Fibroblast of lung (primary cell): ENCODE measurements at regions not wholly inside any gene's neighbourhood (a gene's known extent, or its start where the extent isn't known, plus 50 kb on each side); places are given as distances from the start of the nearest gene placed in this dataset.

Experiments used
- DNase-seq, 2 donors: peaks; one replicate each; pipeline versions ENCODE4 v3.0.0 to v3.0.0-alpha.2; 2010; ENCODE audit warnings: low read depth in 2 of 2
- H2AFZ ChIP-seq: 2 replicates; pipeline ENCODE4 v1.5.1; 2012; ENCODE audit warnings: low read length, control low read depth, inconsistent platforms
- H3K27ac ChIP-seq: 2 replicates; pipeline ENCODE4 v1.5.1; 2011; ENCODE audit warnings: low read length, control low read depth; ENCODE audit not compliant: insufficient read depth
- H3K27me3 ChIP-seq: 2 replicates; pipeline ENCODE4 v1.5.1; 2011; ENCODE audit warnings: mild to moderate bottlenecking, low read length; ENCODE audit not compliant: control insufficient read depth, insufficient read depth
- H3K36me3 ChIP-seq: 2 replicates; pipeline ENCODE4 v1.5.1; 2011; ENCODE audit warnings: low read length; ENCODE audit not compliant: control insufficient read depth, insufficient read depth
- H3K4me1 ChIP-seq: 2 replicates; pipeline ENCODE4 v1.5.1; 2011; ENCODE audit warnings: low read length; ENCODE audit not compliant: control insufficient read depth, insufficient read depth; ENCODE audit errors: extremely low read depth
- H3K4me2 ChIP-seq: 2 replicates; pipeline ENCODE4 v1.5.1; 2011; ENCODE audit warnings: low read length, control low read depth; ENCODE audit not compliant: insufficient read depth; ENCODE audit errors: extremely low read depth
- H3K4me3 ChIP-seq, 4 experiments: fragments of 200-600 bp in 1 of 4; sonication (generic) in 1 of 4; replicated peaks in 1 of 4; 2 replicates each; pipeline ENCODE4 v1.5.1; 2011 to 2016; ENCODE audit warnings: low read length in 4 of 4, low read depth in 3 of 4, mild to moderate bottlenecking in 3 of 4, control low read depth in 2 of 4, inconsistent platforms in 1 of 4, mixed read lengths in 1 of 4; ENCODE audit not compliant: insufficient read depth in 1 of 4; ENCODE audit errors: control extremely low read depth in 1 of 4
- H3K79me2 ChIP-seq: 2 replicates; pipeline ENCODE4 v1.5.1; 2012; ENCODE audit warnings: mild to moderate bottlenecking, low read length, inconsistent platforms; ENCODE audit not compliant: control insufficient read depth, insufficient read depth
- H3K9ac ChIP-seq: 2 replicates; pipeline ENCODE4 v1.5.1; 2011; ENCODE audit warnings: mild to moderate bottlenecking, low read length, control low read depth; ENCODE audit not compliant: insufficient read depth
- H3K9me3 ChIP-seq: 2 replicates; pipeline ENCODE4 v1.5.1; 2012; ENCODE audit warnings: low read depth, low read length; ENCODE audit not compliant: control insufficient read depth, insufficient read depth
- H4K20me1 ChIP-seq: 2 replicates; pipeline ENCODE4 v1.5.1; 2011; ENCODE audit warnings: low read length; ENCODE audit not compliant: control insufficient read depth, insufficient read depth; ENCODE audit errors: extremely low read depth
- CTCF ChIP-seq, 2 donors: IDR thresholded peaks in 1 of 2; conservative IDR thresholded peaks in 1 of 2; 1 replicate in 1 of 2; 2 replicates in 1 of 2; pipeline ENCODE4 v1.5.1; 2011 to 2012; ENCODE audit warnings: low read length in 2 of 2, control low read depth in 1 of 2, inconsistent platforms in 1 of 2, low read depth in 1 of 2, mild to moderate bottlenecking in 1 of 2
- EZH2 ChIP-seq: IDR thresholded peaks from 2 replicates; pipeline ENCODE4 v1.5.1; 2012; ENCODE audit warnings: low read length, control low read depth, mild to moderate bottlenecking; ENCODE audit errors: missing control alignments

- Histone ChIP-seq H3K9ac (no peak overlapping the region), H3K79me2 (peaks cover 85% of the 10 kb centered on the region), H4K20me1 (peaks cover 8% of the 10 kb centered on the region), H3K27ac (no peak overlapping the region), H3K9me3 (no peaks in the 10 kb centered on the region), H3K4me1 (peaks cover 35% of the 10 kb centered on the region), H3K4me3 (no peak overlapping the region), H3K27me3 (no peaks in the 10 kb centered on the region), H2AFZ (no peak overlapping the region), H3K4me2 (no peak overlapping the region), H3K36me3 (peaks cover 2% of the 10 kb centered on the region)
- TF ChIP-seq CTCF (conservative IDR thresholded peaks at IDR 0.05 in 1 of 2, IDR thresholded peaks at IDR 0.05 in 1 of 2; ENCODE audit: low read depth in 1 of 2, low read length in 2 of 2) (no peak), EZH2 (no peak)
- peak in 1 of 2 donors; percentile 75 for DNase-seq
Observed at GRCh38 chr1:201742955-201743805, 85.8 kb upstream of the IPO9 start.

DNA sequence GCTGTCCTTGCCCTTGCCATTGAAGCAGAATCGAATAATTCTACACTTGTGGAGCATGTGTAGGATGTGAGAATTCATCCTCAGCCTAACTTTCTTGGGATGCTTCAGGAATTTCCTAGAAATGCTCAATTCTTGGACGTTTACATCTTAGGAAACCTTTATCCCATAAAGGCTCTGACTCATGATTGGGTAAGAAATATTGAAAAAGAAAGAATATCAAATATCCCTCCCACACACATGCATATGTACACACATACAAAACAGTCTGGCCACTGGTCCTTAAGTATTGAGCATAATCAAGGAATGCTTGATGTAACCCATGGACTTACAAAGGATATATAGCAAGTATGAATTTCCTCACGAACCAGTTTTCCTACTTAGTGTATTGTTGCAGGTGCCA lies 83.9 kb upstream of the IPO9 start:
- H3K9ac ChIP-seq, result no peak overlapping the region
- DNase-seq, result peak; percentile 82 to 94
- peaks cover 36% of the 10 kb centered on the region for H3K4me1 ChIP-seq
- H3K36me3 ChIP-seq, result no peaks in the 10 kb centered on the region
- H3K79me2 ChIP-seq, result peaks cover 85% of the 10 kb centered on the region
- no peak overlapping the region for H3K27ac ChIP-seq
- peaks cover 7% of the 10 kb centered on the region for H4K20me1 ChIP-seq
- H3K4me2 ChIP-seq, result no peak overlapping the region
- H3K4me3 ChIP-seq, result no peak overlapping the region
- H3K9me3 ChIP-seq, result no peaks in the 10 kb centered on the region
- H3K27me3 ChIP-seq, result no peaks in the 10 kb centered on the region
- TF ChIP-seq CTCF (conservative IDR thresholded peaks at IDR 0.05 in 1 of 2, IDR thresholded peaks at IDR 0.05 in 1 of 2; ENCODE audit: low read depth in 1 of 2, low read length in 2 of 2), result no peak
- TF ChIP-seq EZH2, result no peak
- no peak overlapping the region for H2AFZ ChIP-seq

- Histone ChIP-seq H3K27me3 (no peaks in the 10 kb centered on the region), H3K36me3 (no peaks in the 10 kb centered on the region), H3K9me3 (no peaks in the 10 kb centered on the region), H3K4me2 (no peak overlapping the region), H2AFZ (no peak overlapping the region), H3K79me2 (peaks cover 84% of the 10 kb centered on the region), H3K4me1 (peaks cover 44% of the 10 kb centered on the region), H3K9ac (no peak overlapping the region), H3K27ac (no peak overlapping the region), H3K4me3 (no peak overlapping the region), H4K20me1 (peaks cover 7% of the 10 kb centered on the region)
- DNase-seq, result no peak
- no peak for TF ChIP-seq CTCF (conservative IDR thresholded peaks at IDR 0.05 in 1 of 2, IDR thresholded peaks at IDR 0.05 in 1 of 2; ENCODE audit: low read depth in 1 of 2, low read length in 2 of 2)
- TF ChIP-seq EZH2, result no peak
Observed at GRCh38 chr1:201746156-201746555, 82.8 kb upstream of the IPO9 start.
